GM19025 (cell line): ENCODE measurements at regions not wholly inside any gene's neighbourhood (a gene's known extent, or its start where the extent isn't known, plus 50 kb on each side); places are given as distances from the start of the nearest gene placed in this dataset.

ENCODE experiments used
- ATAC-seq: cut with Tn5 transposase; IDR thresholded peaks from one replicate; pipeline ENCODE4 v1.9.1; 2021; ENCODE audit warnings: mild to moderate bottlenecking, low read depth, moderate library complexity; ENCODE audit not compliant: unreplicated experiment

- ATAC-seq = no peak
These were observed 414.8 kb upstream of the JARID2 start for GRCh38 chr6:14831070-14831469.

- no peak for ATAC-seq
These were observed 413.9 kb upstream of the JARID2 start for GRCh38 chr6:14831937-14832336.

GRCh38 chr6:14832427-14832826, 413.4 kb upstream of the JARID2 start:
- no peak for ATAC-seq

GRCh38 chr6:14834851-14835530, 410.9 kb upstream of the JARID2 start:
- no peak for ATAC-seq

GRCh38 chr6:14837435-14837834, 408.4 kb upstream of the JARID2 start:
- no peak for ATAC-seq

GRCh38 chr6:14838133-14838583, 407.7 kb upstream of the JARID2 start:
- no peak for ATAC-seq

GRCh38 chr6:14841901-14842421, 403.9 kb upstream of the JARID2 start:
- no peak for ATAC-seq

- ATAC-seq = no peak
These were observed 401.5 kb upstream of the JARID2 start for GRCh38 chr6:14844411-14844810.

- no peak for ATAC-seq
These were observed 397.9 kb upstream of the JARID2 start for GRCh38 chr6:14848019-14848418.

- ATAC-seq = no peak
These were observed 396.7 kb upstream of the JARID2 start for GRCh38 chr6:14849185-14849584.

- ATAC-seq = no peak
These were observed 394.6 kb upstream of the JARID2 start for GRCh38 chr6:14851281-14851680.

- ATAC-seq = no peak
These were observed 393.5 kb upstream of the JARID2 start for GRCh38 chr6:14852375-14852774.

- ATAC-seq = no peak
These were observed 389.7 kb upstream of the JARID2 start for GRCh38 chr6:14856177-14856576.

GRCh38 chr6:14857001-14857400, 388.9 kb upstream of the JARID2 start:
- ATAC-seq = no peak

GRCh38 chr6:14857501-14857900, 388.4 kb upstream of the JARID2 start:
- ATAC-seq = no peak

- ATAC-seq = no peak
These were observed 387.1 kb upstream of the JARID2 start for GRCh38 chr6:14858808-14859207.

- ATAC-seq = no peak
These were observed 385.1 kb upstream of the JARID2 start for GRCh38 chr6:14860774-14861173.

GRCh38 chr6:14861491-14861943, 384.4 kb upstream of the JARID2 start:
- ATAC-seq = no peak

GRCh38 chr6:14862845-14863244, 383.0 kb upstream of the JARID2 start:
- ATAC-seq = no peak

GRCh38 chr6:14863902-14864850, 381.7 kb upstream of the JARID2 start:
- no peak for ATAC-seq

- ATAC-seq = no peak
These were observed 380.3 kb upstream of the JARID2 start for GRCh38 chr6:14865531-14866100.
